Activated CD8-positive, alpha-beta T cell treated with anti-CD3 and anti-CD28 coated beads for 36 hours (primary cell): ENCODE measurements at regions not wholly inside any gene's neighbourhood (a gene's known extent, or its start where the extent isn't known, plus 50 kb on each side); places are given as distances from the start of the nearest gene placed in this dataset.

ENCODE experiments used
- ATAC-seq: fragments of 200-7000 bp; cut with Tn5 transposase; one replicate; pipeline ENCODE4 v1.10.0; 2021; ENCODE audit warnings: mild to moderate bottlenecking, moderate library complexity
- CTCF ChIA-PET: fragments of 350-600 bp; sonication (Branson Sonifier 250); formaldehyde crosslinking; loops from one replicate; lab custom pipeline; 2021; ENCODE audit warnings: antibody characterized with exemption; lab: Charles Lee
- POLR2A ChIA-PET: fragments of 350-600 bp; sonication (Branson Sonifier 250); formaldehyde crosslinking; loops from one replicate; lab custom pipeline; 2021; ENCODE audit warnings: antibody characterized with exemption; lab: Charles Lee
- DNase-seq: peaks from one replicate; pipeline ENCODE4 v3.0.0-alpha.2; 2020
- H3K27ac Mint-ChIP-seq: one replicate; pipeline ENCODE4 v1.8.0; 2021; ENCODE audit warnings: mild to moderate bottlenecking, mixed read lengths
- H3K27me3 Mint-ChIP-seq: one replicate; pipeline ENCODE4 v1.8.0; 2021; ENCODE audit warnings: mixed read lengths
- H3K36me3 Mint-ChIP-seq: one replicate; pipeline ENCODE4 v1.8.0; 2021; ENCODE audit warnings: low read depth, mixed read lengths
- H3K4me1 Mint-ChIP-seq: one replicate; pipeline ENCODE4 v1.8.0; 2021; ENCODE audit warnings: low read depth, mixed read lengths
- H3K4me3 Mint-ChIP-seq: one replicate; pipeline ENCODE4 v1.8.0; 2021; ENCODE audit warnings: mild to moderate bottlenecking, moderate library complexity, mixed read lengths
- H3K9me3 Mint-ChIP-seq: one replicate; pipeline ENCODE4 v1.8.0; 2021; ENCODE audit warnings: mixed read lengths
- intact Hi-C: fragments of 100-400 bp; cut with micrococcal nuclease; formaldehyde crosslinking; loops from one replicate; pipeline ENCODE4 v1.10.0; 2022
- TF ChIP-seq, protein P1 (sequence below): fragments of 200-600 bp; IDR thresholded peaks from one replicate; pipeline ENCODE4 v1.8.0; 2022; ENCODE audit warnings: antibody characterized with exemption, mild to moderate bottlenecking

DNA sequence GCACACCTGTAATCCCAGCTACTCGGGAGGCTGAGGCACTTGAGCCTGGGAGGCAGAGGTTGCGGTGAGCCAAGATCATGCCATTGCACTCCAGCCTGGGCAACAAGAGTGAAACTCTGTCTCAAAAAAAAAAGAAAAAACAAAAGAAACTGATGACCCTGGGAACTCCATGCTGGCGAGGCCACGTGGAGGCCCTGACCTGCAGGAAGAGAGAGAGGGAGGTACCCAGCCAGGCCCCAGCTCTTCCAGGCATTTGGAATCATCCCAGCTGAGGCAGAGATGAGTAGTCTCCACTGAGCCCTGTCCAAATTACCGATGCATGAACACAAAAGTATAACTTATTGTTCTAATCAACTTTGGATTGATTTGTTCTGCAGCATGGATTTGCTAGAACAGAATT, 132.0 kb upstream of the ZBTB40 start:
- Mint-ChIP-seq H3K4me1 (no peaks in the 10 kb centered on the region), H3K4me3 (no peak overlapping the region), H3K9me3 (no peaks in the 10 kb centered on the region), H3K36me3 (no peaks in the 10 kb centered on the region), H3K27me3 (peaks cover 12% of the 10 kb centered on the region), H3K27ac (no peak overlapping the region)
- DNase-seq = no peak
- ChIA-PET POLR2A (no interaction called here), CTCF (no interaction called here)
- TF ChIP-seq, protein P1, sequence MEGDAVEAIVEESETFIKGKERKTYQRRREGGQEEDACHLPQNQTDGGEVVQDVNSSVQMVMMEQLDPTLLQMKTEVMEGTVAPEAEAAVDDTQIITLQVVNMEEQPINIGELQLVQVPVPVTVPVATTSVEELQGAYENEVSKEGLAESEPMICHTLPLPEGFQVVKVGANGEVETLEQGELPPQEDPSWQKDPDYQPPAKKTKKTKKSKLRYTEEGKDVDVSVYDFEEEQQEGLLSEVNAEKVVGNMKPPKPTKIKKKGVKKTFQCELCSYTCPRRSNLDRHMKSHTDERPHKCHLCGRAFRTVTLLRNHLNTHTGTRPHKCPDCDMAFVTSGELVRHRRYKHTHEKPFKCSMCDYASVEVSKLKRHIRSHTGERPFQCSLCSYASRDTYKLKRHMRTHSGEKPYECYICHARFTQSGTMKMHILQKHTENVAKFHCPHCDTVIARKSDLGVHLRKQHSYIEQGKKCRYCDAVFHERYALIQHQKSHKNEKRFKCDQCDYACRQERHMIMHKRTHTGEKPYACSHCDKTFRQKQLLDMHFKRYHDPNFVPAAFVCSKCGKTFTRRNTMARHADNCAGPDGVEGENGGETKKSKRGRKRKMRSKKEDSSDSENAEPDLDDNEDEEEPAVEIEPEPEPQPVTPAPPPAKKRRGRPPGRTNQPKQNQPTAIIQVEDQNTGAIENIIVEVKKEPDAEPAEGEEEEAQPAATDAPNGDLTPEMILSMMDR = no peak
- intact Hi-C loops = no loop called here
- no peak for ATAC-seq

DNA sequence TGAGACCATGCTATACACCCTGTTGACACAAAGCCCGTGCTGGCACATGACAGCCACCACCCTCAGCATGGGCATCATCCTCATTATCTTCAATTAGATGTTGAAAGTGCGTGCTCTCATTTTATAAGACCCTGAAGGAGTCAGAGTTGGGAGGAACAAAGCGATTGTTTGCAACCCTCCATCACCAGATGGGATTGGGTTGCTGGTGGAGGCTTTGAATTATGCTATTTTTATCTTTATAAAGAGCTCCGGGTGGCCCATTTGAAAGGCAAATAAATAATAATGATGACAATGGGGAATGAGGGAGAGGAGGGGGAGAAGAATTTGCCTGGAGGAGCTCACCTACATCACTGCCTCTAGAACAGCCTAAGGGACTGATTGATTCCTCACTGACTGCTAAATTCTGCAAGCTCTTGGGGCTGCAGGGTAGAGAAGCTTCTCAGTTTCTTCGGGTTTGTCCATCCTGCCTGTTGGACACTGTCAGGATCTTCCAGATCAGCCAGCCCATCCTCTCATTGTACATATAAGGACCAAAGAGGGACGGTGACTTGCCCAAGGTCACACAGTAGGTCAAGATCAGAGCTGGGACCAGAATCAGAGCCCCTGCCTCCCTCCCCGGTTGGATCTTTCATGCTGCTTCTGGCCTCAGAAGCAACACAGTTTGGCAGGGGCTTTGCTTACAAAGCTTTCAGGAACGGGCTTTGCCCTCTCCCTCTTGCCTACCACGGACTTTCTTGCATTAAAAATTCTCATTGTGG, 130.9 kb upstream of the ZBTB40 start:
- Mint-ChIP-seq H3K9me3 (no peaks in the 10 kb centered on the region), H3K27ac (no peak overlapping the region), H3K4me3 (no peak overlapping the region), H3K27me3 (peaks cover 7% of the 10 kb centered on the region), H3K36me3 (no peaks in the 10 kb centered on the region), H3K4me1 (no peaks in the 10 kb centered on the region)
- ATAC-seq = no peak
- TF ChIP-seq, protein P1 = no peak
- ChIA-PET POLR2A (no interaction called here), CTCF (no interaction called here)
- intact Hi-C loops = no loop called here
- no peak for DNase-seq

DNA sequence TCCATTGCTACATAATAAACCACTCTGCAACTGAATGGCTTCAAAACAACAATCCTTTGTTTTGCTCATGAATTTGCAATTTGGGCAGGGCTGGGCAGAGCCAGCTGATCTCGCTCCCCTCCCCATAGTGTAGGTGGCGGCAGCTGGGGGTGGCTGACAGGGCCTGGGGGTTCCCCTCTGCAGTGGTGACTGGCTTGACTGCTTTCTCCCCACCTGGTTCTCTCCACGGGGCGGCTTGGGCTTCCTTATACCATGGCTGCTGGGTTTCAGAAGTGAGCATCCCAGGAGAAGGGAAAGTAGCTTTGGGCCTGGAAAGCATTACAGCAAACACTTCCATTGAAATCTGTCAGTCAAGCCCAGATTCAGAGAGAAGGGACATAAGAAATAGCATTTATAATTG, 129.7 kb upstream of the ZBTB40 start:
- CTCF ChIA-PET = no interaction called here
- TF ChIP-seq, protein P1 = no peak
- DNase-seq = no peak
- no peak overlapping the region for H3K27ac Mint-ChIP-seq
- no peak overlapping the region for H3K4me3 Mint-ChIP-seq
- POLR2A ChIA-PET = no interaction called here
- no peaks in the 10 kb centered on the region for H3K9me3 Mint-ChIP-seq
- no peaks in the 10 kb centered on the region for H3K36me3 Mint-ChIP-seq
- H3K4me1 Mint-ChIP-seq = no peaks in the 10 kb centered on the region
- no peak for ATAC-seq
- intact Hi-C loops = no loop called here
- H3K27me3 Mint-ChIP-seq = peaks cover 7% of the 10 kb centered on the region

DNA sequence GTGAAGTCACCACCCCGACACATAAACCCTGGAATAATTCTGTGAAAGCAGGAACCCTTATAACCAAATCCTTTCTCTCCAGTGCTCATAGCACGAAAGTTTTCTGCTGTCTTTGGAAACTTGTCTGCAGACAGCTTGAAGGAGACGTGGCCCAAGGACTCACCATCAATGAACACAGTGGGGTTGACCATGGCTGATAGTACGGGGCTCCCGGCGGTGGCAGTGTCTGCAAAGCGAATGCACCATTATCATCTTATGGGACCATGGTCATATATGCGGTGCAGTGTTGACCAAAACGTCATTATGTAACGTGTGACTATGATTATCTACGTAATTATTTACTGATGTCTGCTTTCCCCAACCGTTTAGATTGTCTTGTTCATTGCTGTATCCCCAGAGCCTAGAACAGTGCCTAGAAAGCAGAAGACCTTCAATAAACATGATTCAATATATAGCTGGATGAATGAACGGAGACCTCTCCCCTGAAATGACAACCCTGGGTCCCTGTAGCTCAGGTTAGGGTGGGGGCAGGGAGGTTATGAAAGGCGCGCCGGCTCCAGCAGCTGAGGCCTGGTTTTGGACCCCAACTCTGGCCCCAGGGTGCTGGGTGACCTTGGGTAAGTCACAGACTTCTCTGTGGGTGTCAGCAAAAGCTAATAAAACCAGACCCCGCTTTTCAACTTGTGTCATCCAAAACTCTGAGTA, 128.4 kb upstream of the ZBTB40 start:
- Mint-ChIP-seq H3K27ac (no peak overlapping the region), H3K4me3 (no peak overlapping the region), H3K4me1 (no peaks in the 10 kb centered on the region), H3K36me3 (no peaks in the 10 kb centered on the region), H3K27me3 (peaks cover 4% of the 10 kb centered on the region), H3K9me3 (no peaks in the 10 kb centered on the region)
- intact Hi-C loops = no loop called here
- ChIA-PET POLR2A (no interaction called here), CTCF (no interaction called here)
- DNase-seq (no peak), ATAC-seq (no peak)
- TF ChIP-seq, protein P1 = no peak

DNA sequence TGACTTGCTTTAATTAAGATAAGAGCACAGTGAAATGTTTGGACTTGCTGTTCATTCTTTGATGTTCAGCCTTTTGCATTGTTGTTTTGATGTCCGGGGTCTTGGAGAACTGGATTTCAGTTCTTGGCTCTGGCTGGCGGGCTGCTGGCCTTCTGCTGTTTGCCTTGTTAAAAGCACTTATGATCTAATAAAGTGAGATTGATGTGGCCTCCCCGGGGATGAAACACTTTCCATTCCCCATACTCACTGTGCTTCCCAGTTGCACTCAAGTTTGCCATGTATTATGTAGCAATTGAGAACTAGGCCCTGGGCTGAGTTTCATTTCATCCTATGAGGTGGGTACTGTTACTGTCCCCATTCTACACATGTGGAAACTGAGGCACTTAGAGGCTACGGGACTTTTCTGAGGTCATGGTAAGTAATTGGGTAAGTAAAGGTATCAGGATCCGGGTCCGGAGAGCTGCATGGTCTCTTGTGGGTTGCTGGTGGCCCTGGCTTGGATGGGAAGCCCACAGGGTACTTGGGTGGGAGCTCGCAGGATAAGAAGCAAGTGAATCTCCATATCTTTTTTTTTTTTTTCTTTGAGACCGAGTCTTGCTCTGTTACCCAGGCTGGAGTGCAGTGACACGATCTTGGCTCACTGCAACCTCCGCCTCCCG, 127.7 kb upstream of the ZBTB40 start:
- Mint-ChIP-seq H3K27me3 (peaks cover 3% of the 10 kb centered on the region), H3K9me3 (no peaks in the 10 kb centered on the region), H3K4me1 (no peaks in the 10 kb centered on the region), H3K27ac (no peak overlapping the region), H3K36me3 (no peaks in the 10 kb centered on the region), H3K4me3 (no peak overlapping the region)
- ChIA-PET CTCF (no interaction called here), POLR2A (no interaction called here)
- no peak for ATAC-seq
- TF ChIP-seq, protein P1 = no peak
- no peak for DNase-seq
- intact Hi-C loops = no loop called here
